ENCODE measurements at regions not wholly inside any gene's neighbourhood (a gene's known extent, or its start where the extent isn't known, plus 50 kb on each side); places are given as distances from the start of the nearest gene placed in this dataset.

- POLR2A ChIA-PET = interaction anchor here (0.5 kb wide), 1 partner anchor 1202 kb away, joined by 3 read pairs; the partner anchor contains the start of gene SIAH2
- no peaks in the 10 kb centered on the region for H3K27me3 ChIP-seq (ENCODE audit: control insufficient read depth, insufficient read depth, low read length)
- no peaks in the 10 kb centered on the region for H3K36me3 ChIP-seq (ENCODE audit: control insufficient read depth, insufficient read depth, low read length)
- CTCF ChIA-PET = no interaction called here
- ATAC-seq (no peak), DNase-seq (ENCODE audit: low read depth, low spot score) (no peak)
- no peak overlapping the region for H3K4me3 ChIP-seq (ENCODE audit: low read depth in 2 of 2, low read length in 2 of 2)
- no peaks in the 10 kb centered on the region for H3K4me1 ChIP-seq (ENCODE audit: control insufficient read depth, insufficient read depth, low read length)
- in situ Hi-C loops (cut with HindIII; ENCODE audit: low pct_unique_long_range_greater_than_20kb, low sequenced_read_pairs) = no loop called here
- no TSS peak for BruUV-seq (replicated peaks)
- H3K9me3 ChIP-seq (ENCODE audit: control insufficient read depth, insufficient read depth, low read depth, low read length) = no peaks in the 10 kb centered on the region
- H3K27ac ChIP-seq (ENCODE audit: low read length) = no peak overlapping the region
- TF ChIP-seq SIN3A (IDR thresholded peaks at IDR 0.05; ENCODE audit: borderline replicate concordance, insufficient read depth, low read depth, low read length) (no peak), POLR2AphosphoS5 (IDR thresholded peaks at IDR 0.05; ENCODE audit: low read depth, low read length) (no peak), TCF7L2 (IDR thresholded peaks at IDR 0.05; ENCODE audit: low read depth, low read length) (no peak)
- TF ChIP-seq, protein P1, sequence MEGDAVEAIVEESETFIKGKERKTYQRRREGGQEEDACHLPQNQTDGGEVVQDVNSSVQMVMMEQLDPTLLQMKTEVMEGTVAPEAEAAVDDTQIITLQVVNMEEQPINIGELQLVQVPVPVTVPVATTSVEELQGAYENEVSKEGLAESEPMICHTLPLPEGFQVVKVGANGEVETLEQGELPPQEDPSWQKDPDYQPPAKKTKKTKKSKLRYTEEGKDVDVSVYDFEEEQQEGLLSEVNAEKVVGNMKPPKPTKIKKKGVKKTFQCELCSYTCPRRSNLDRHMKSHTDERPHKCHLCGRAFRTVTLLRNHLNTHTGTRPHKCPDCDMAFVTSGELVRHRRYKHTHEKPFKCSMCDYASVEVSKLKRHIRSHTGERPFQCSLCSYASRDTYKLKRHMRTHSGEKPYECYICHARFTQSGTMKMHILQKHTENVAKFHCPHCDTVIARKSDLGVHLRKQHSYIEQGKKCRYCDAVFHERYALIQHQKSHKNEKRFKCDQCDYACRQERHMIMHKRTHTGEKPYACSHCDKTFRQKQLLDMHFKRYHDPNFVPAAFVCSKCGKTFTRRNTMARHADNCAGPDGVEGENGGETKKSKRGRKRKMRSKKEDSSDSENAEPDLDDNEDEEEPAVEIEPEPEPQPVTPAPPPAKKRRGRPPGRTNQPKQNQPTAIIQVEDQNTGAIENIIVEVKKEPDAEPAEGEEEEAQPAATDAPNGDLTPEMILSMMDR (IDR thresholded peaks at IDR 0.05) = no peak
- TF ChIP-seq, protein P2, sequence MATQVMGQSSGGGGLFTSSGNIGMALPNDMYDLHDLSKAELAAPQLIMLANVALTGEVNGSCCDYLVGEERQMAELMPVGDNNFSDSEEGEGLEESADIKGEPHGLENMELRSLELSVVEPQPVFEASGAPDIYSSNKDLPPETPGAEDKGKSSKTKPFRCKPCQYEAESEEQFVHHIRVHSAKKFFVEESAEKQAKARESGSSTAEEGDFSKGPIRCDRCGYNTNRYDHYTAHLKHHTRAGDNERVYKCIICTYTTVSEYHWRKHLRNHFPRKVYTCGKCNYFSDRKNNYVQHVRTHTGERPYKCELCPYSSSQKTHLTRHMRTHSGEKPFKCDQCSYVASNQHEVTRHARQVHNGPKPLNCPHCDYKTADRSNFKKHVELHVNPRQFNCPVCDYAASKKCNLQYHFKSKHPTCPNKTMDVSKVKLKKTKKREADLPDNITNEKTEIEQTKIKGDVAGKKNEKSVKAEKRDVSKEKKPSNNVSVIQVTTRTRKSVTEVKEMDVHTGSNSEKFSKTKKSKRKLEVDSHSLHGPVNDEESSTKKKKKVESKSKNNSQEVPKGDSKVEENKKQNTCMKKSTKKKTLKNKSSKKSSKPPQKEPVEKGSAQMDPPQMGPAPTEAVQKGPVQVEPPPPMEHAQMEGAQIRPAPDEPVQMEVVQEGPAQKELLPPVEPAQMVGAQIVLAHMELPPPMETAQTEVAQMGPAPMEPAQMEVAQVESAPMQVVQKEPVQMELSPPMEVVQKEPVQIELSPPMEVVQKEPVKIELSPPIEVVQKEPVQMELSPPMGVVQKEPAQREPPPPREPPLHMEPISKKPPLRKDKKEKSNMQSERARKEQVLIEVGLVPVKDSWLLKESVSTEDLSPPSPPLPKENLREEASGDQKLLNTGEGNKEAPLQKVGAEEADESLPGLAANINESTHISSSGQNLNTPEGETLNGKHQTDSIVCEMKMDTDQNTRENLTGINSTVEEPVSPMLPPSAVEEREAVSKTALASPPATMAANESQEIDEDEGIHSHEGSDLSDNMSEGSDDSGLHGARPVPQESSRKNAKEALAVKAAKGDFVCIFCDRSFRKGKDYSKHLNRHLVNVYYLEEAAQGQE (IDR thresholded peaks at IDR 0.05; ENCODE audit: insufficient read depth in 1 of 2, low read depth in 2 of 2, low read length in 1 of 2) = no peak
- intact Hi-C loops (cut with micrococcal nuclease; ENCODE audit: unreplicated experiment) = no loop called here
Observed at GRCh38 chr3:151964743-151965142, 91.3 kb downstream of the SUCNR1 start.

- H3K27me3 ChIP-seq (ENCODE audit: control insufficient read depth, insufficient read depth, low read length) = no peaks in the 10 kb centered on the region
- H3K36me3 ChIP-seq (ENCODE audit: control insufficient read depth, insufficient read depth, low read length) = no peaks in the 10 kb centered on the region
- H3K4me1 ChIP-seq (ENCODE audit: control insufficient read depth, insufficient read depth, low read length) = no peaks in the 10 kb centered on the region
- CTCF ChIA-PET = no interaction called here
- H3K9me3 ChIP-seq (ENCODE audit: control insufficient read depth, insufficient read depth, low read depth, low read length) = no peaks in the 10 kb centered on the region
- in situ Hi-C loops (cut with HindIII; ENCODE audit: low pct_unique_long_range_greater_than_20kb, low sequenced_read_pairs) = no loop called here
- POLR2A ChIA-PET = no interaction called here
- BruUV-seq (replicated peaks) = no TSS peak
- ATAC-seq (no peak), DNase-seq (ENCODE audit: low read depth, low spot score) (no peak)
- intact Hi-C loops (cut with micrococcal nuclease; ENCODE audit: unreplicated experiment) = no loop called here
- no peak overlapping the region for H3K27ac ChIP-seq (ENCODE audit: low read length)
- H3K4me3 ChIP-seq (ENCODE audit: low read depth in 2 of 2, low read length in 2 of 2) = no peak overlapping the region
- no peak for TF ChIP-seq POLR2AphosphoS5 (IDR thresholded peaks at IDR 0.05; ENCODE audit: low read depth, low read length)
- TF ChIP-seq, protein P1 (IDR thresholded peaks at IDR 0.05) = no peak
- TF ChIP-seq TCF7L2 (IDR thresholded peaks at IDR 0.05; ENCODE audit: low read depth, low read length) = no peak
- TF ChIP-seq SIN3A (IDR thresholded peaks at IDR 0.05; ENCODE audit: borderline replicate concordance, insufficient read depth, low read depth, low read length) = no peak
- TF ChIP-seq, protein P2 (IDR thresholded peaks at IDR 0.05; ENCODE audit: insufficient read depth in 1 of 2, low read depth in 2 of 2, low read length in 1 of 2) = no peak
Observed at GRCh38 chr3:151969026-151969642, 95.7 kb downstream of the SUCNR1 start.
